AG10803 (cell line): ENCODE measurements at regions not wholly inside any gene's neighbourhood (a gene's known extent, or its start where the extent isn't known, plus 50 kb on each side); places are given as distances from the start of the nearest gene placed in this dataset.

ENCODE experiments used
- DNase-seq: peaks from one replicate; pipeline ENCODE4 v3.0.0; 2010; ENCODE audit warnings: low read depth
- H3K4me3 ChIP-seq: 2 replicates; pipeline ENCODE4 v1.5.1; 2011; ENCODE audit warnings: mild to moderate bottlenecking, low read length, control low read depth
- TF ChIP-seq, protein P1 (sequence below): conservative IDR thresholded peaks from 2 replicates; pipeline ENCODE4 v1.5.1; 2011; ENCODE audit warnings: mild to moderate bottlenecking, low read length, control low read depth, inconsistent platforms

DNA sequence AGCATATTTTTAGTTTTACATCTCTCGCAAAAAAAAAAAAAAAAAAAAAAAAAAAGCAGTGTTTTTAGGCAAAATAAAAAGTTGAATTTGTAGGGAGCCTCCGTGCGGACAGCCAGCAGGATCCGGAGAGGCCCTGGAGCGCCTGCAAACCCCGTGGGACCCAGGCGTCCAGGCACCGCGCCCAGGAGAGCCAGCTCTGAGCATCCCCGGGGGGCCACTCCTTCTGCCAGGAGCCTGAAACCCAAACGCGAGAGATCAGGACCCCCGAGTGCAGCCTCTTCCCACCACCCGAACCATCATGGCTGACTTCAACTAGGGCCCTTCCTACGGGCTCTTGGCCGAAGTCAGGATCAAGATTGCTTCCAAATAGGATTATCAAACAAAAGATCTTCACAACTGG is 54.1 kb upstream of the LY86 start:
- TF ChIP-seq, protein P1, sequence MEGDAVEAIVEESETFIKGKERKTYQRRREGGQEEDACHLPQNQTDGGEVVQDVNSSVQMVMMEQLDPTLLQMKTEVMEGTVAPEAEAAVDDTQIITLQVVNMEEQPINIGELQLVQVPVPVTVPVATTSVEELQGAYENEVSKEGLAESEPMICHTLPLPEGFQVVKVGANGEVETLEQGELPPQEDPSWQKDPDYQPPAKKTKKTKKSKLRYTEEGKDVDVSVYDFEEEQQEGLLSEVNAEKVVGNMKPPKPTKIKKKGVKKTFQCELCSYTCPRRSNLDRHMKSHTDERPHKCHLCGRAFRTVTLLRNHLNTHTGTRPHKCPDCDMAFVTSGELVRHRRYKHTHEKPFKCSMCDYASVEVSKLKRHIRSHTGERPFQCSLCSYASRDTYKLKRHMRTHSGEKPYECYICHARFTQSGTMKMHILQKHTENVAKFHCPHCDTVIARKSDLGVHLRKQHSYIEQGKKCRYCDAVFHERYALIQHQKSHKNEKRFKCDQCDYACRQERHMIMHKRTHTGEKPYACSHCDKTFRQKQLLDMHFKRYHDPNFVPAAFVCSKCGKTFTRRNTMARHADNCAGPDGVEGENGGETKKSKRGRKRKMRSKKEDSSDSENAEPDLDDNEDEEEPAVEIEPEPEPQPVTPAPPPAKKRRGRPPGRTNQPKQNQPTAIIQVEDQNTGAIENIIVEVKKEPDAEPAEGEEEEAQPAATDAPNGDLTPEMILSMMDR: no peak
- DNase-seq: no peak
- no peak overlapping the region for H3K4me3 ChIP-seq

DNA sequence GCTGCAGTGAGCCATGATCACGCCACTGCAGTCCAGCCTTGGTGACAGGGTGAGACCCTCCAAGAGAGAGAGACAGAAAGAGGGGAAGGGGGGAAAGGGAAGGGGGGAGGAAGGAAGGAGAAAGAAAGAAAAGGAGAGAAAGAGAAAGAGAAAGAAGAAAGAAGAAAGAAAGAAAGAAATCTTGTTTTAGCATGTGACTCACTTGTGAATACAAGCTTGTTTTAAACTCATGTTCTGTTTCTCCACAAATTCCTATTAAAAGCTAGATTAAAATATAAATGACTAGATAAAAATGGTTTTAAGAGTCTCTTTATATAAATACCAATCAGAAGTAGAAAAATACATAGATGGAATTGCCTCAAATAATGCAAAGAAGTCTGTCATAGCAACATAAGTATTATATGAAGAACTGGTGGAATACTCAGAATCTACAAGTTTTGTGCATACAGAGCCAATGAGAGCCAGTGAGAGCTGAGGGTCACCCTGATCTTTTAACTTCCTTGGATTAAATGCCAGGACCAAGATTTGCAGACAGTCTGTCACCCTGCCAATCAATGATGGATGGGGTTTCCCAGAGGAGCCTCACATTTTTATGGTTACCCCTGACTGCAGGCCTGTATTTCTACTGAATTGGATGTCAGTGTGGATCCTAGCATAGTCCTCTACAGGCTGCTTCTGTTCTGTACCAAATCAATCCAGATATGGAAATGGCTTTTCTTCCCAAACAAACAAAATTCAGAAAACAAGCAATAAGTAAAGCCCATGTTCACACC is 50.8 kb upstream of the LY86 start:
- TF ChIP-seq, protein P1: no peak
- H3K4me3 ChIP-seq: no peak overlapping the region

DNA sequence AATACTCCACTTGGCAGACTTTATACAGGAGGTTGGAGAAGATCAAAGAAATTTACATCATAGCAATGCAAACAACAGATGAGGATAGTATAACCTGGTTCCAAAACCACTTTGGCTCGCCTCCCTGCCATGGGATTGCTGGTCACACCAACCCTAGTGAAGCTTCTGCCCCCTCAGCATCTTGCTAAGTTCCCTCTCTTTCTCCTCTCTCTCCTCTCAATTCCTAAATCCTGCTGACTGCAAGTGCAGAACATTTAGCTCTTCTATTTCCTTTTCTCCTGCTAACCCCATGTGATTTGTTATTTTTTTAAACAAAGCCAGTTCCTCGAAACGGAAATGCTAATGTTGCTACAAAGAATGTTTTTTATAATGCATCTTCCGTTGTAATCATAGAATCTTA is 50.3 kb upstream of the LY86 start:
- no peak overlapping the region for H3K4me3 ChIP-seq
- TF ChIP-seq, protein P1: no peak
- no peak for DNase-seq

More for the DNA sequence above, 50.8 kb upstream of the LY86 start:
- no peak for DNase-seq
